ENCODE measurements at regions not wholly inside any gene's neighbourhood (a gene's known extent, or its start where the extent isn't known, plus 50 kb on each side); places are given as distances from the start of the nearest gene placed in this dataset.

DNA sequence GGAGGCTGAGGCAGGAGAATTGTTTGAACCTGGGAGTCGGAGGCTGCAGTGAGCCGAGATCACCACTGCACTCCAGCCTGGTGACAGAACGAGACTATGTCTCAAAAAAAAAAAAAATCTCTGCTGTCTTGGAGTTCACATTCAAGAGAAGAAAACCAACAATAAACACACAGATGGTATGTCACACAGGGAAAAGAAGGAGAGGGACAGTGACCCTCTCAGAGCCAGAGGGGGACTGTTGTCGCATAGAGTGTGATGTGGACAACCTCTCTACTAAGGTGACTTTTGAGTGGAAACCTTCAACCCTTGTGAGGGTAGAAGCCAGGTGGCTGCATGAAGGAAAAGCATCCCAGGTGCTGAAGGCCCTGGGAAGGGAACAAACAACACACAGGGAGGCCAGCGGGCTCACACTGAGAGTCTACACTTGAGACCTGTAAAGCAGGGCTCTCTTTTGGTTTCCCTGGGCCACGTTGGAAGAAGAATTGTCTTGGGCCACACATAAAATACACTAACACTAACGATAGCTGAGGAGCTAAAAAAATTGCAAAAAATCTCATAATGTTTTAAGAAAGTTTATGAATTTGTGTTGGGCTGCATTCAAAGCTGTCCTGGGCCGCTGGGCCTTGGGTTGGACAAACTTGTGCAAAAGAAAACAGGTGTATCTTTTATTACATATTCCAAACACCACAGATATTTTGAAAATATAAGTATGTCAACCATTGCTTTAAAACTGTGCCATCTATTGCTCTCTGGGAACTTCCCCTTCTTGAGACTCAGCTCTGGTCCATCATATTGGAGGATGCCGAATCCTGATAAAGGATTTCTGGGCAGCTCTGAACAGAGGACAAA, 136.0 kb downstream of the DDX1 start (continued):
- TF ChIP-seq, protein P1, sequence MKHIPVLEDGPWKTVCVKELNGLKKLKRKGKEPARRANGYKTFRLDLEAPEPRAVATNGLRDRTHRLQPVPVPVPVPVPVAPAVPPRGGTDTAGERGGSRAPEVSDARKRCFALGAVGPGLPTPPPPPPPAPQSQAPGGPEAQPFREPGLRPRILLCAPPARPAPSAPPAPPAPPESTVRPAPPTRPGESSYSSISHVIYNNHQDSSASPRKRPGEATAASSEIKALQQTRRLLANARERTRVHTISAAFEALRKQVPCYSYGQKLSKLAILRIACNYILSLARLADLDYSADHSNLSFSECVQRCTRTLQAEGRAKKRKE (CRISPR knock-in tag; IDR thresholded peaks at IDR 0.05; ENCODE audit: low read depth), result no peak
- TF ChIP-seq, protein P2, sequence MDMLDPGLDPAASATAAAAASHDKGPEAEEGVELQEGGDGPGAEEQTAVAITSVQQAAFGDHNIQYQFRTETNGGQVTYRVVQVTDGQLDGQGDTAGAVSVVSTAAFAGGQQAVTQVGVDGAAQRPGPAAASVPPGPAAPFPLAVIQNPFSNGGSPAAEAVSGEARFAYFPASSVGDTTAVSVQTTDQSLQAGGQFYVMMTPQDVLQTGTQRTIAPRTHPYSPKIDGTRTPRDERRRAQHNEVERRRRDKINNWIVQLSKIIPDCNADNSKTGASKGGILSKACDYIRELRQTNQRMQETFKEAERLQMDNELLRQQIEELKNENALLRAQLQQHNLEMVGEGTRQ (IDR thresholded peaks at IDR 0.05), result no peak
- no peak for TF ChIP-seq KDM5A (IDR thresholded peaks at IDR 0.05)
- no peak for TF ChIP-seq NR3C1 (IDR thresholded peaks at IDR 0.05)

- POLR2A ChIA-PET, result no interaction called here
- H3K27ac ChIP-seq, result no peak overlapping the region
- no peak overlapping the region for H3K4me3 ChIP-seq
- H3K4me2 ChIP-seq, result no peak overlapping the region
- FAIRE-seq (no peak), ATAC-seq (no peak), DNase-seq (ENCODE audit: low read depth in 1 of 2, low spot score in 1 of 2) (no peak)
- CTCF ChIA-PET, result interaction anchor here (0.7 to 1.0 kb wide), 2 partner anchors 9 to 211 kb away, joined by 3 read pairs; partner anchors contain the start of gene MYCN
- WGBS (ENCODE audit: missing lambda C conversion rate), result 83% methylated on average over 9 of the region's 9 CpGs
- H3K4me1 ChIP-seq, result peaks cover 31% of the 10 kb centered on the region
- H3K9me3 ChIP-seq, result no peaks in the 10 kb centered on the region
- TF ChIP-seq SREBF2 (IDR thresholded peaks at IDR 0.05) (no peak), CEBPB (IDR thresholded peaks at IDR 0.05) (no peak), RNF2 (IDR thresholded peaks at IDR 0.05; ENCODE audit: borderline replicate concordance, low read depth) (no peak), FOSB (CRISPR knock-in tag; IDR thresholded peaks at IDR 0.05) (no peak), EHF (CRISPR knock-in tag; IDR thresholded peaks at IDR 0.05) (no peak), RARB (CRISPR knock-in tag; IDR thresholded peaks at IDR 0.05) (no peak), CHD2 (IDR thresholded peaks at IDR 0.05; ENCODE audit: low read length, partially characterized antibody) (no peak), NFE2L2 (conservative IDR thresholded peaks at IDR 0.05; ENCODE audit: low read length) (no peak), SMC3 (IDR thresholded peaks at IDR 0.05) (no peak), NR3C1 (IDR thresholded peaks at IDR 0.05) (no peak), GATA3 (IDR thresholded peaks at IDR 0.05; ENCODE audit: borderline replicate concordance) (no peak), TP53 (CRISPR knock-in tag; IDR thresholded peaks at IDR 0.05) (no peak), HES2 (IDR thresholded peaks at IDR 0.05) (no peak), HEYL (CRISPR knock-in tag; IDR thresholded peaks at IDR 0.05) (no peak), HOXB5 (CRISPR knock-in tag; IDR thresholded peaks at IDR 0.05) (no peak), HDAC2 (IDR thresholded peaks at IDR 0.05) (no peak)
- TF ChIP-seq, protein P3, sequence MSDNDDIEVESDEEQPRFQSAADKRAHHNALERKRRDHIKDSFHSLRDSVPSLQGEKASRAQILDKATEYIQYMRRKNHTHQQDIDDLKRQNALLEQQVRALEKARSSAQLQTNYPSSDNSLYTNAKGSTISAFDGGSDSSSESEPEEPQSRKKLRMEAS (IDR thresholded peaks at IDR 0.05), result no peak
These were observed 136.7 kb downstream of the DDX1 start for GRCh38 chr2:15728245-15728938.

DNA sequence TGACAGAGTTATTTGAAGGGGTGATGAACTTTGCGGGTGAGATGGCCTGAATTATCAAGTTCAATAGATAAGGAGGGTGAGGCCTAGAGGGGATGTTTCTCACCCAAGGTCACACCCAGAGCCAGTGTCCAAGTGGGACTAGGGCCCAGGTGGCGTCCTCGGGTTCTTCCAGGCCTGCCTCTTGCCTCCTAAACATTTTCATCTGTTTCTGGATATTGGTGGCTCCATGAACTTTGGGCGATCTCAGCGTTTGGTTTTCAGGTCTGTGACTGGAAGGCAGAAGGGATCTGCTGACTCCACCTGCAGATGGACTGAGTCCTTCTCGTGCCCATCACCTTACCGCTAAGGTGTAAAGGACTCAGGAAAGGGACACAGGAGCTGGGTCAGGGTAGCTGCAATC, 137.3 kb downstream of the DDX1 start:
- 93% methylated on average over 7 of the region's 7 CpGs for whole genome bisulfite sequencing (ENCODE audit: missing lambda C conversion rate)
- H3K27ac ChIP-seq, result no peak overlapping the region; a peak in 1 of 6 replicates
- FAIRE-seq (no peak), DNase-seq (ENCODE audit: low read depth in 1 of 2, low spot score in 1 of 2) (no peak), ATAC-seq (no peak)
- no peak overlapping the region for H3K4me2 ChIP-seq
- POLR2A ChIA-PET, result no interaction called here
- peaks cover 38% of the 10 kb centered on the region for H3K4me1 ChIP-seq
- H3K4me3 ChIP-seq, result no peak overlapping the region
- CTCF ChIA-PET, result interaction anchor here (0.7 to 1.0 kb wide), 2 partner anchors 9 to 211 kb away, joined by 3 read pairs; partner anchors contain the start of gene MYCN
- no peaks in the 10 kb centered on the region for H3K9me3 ChIP-seq
- TF ChIP-seq POLR2AphosphoS2 (conservative IDR thresholded peaks at IDR 0.05; ENCODE audit: low read length) (no peak), RCOR1 (IDR thresholded peaks at IDR 0.05; ENCODE audit: low read depth, low read length) (no peak), FOSL2 (IDR thresholded peaks at IDR 0.05) (no peak), FOSL2 (CRISPR knock-in tag; IDR thresholded peaks at IDR 0.05) (no peak), NR3C1 (IDR thresholded peaks at IDR 0.05) (no peak), HOXB5 (CRISPR knock-in tag; IDR thresholded peaks at IDR 0.05) (no peak), PBX3 (IDR thresholded peaks at IDR 0.05) (no peak), POLR2A (IDR thresholded peaks at IDR 0.05; ENCODE audit: low read length) (no peak), EP300 (IDR thresholded peaks at IDR 0.05) (no peak), HMGXB4 (CRISPR knock-in tag; IDR thresholded peaks at IDR 0.05; ENCODE audit: borderline replicate concordance) (no peak)
- TF ChIP-seq, protein P1 (CRISPR knock-in tag; IDR thresholded peaks at IDR 0.05; ENCODE audit: low read depth), result no peak

Measured in A549 (cell line).